ENCODE measurements at regions not wholly inside any gene's neighbourhood (a gene's known extent, or its start where the extent isn't known, plus 50 kb on each side); places are given as distances from the start of the nearest gene placed in this dataset.

- DNase-seq (ENCODE audit: low read depth), result no peak
- TF ChIP-seq CTCF (IDR thresholded peaks at IDR 0.05; ENCODE audit: low read length, missing control alignments), result no peak
- H3K4me3 ChIP-seq (replicated peaks; ENCODE audit: low read depth, low read length), result no peak overlapping the region
Measured at GRCh38 chr2:34419856-34420255, 820.8 kb upstream of the FAM98A start.

- no peak for DNase-seq (ENCODE audit: low read depth)
- no peak overlapping the region for H3K4me3 ChIP-seq (replicated peaks; ENCODE audit: low read depth, low read length)
- TF ChIP-seq CTCF (IDR thresholded peaks at IDR 0.05; ENCODE audit: low read length, missing control alignments), result no peak
Measured at GRCh38 chr2:34416856-34417255, 817.8 kb upstream of the FAM98A start.

GRCh38 chr2:34414856-34415255 is 815.8 kb upstream of the FAM98A start:
- no peak for TF ChIP-seq CTCF (IDR thresholded peaks at IDR 0.05; ENCODE audit: low read length, missing control alignments)
- no peak for DNase-seq (ENCODE audit: low read depth)
- H3K4me3 ChIP-seq (replicated peaks; ENCODE audit: low read depth, low read length), result no peak overlapping the region

- H3K4me3 ChIP-seq (replicated peaks; ENCODE audit: low read depth, low read length), result no peak overlapping the region
- DNase-seq (ENCODE audit: low read depth), result no peak
- TF ChIP-seq CTCF (IDR thresholded peaks at IDR 0.05; ENCODE audit: low read length, missing control alignments), result no peak
Measured at GRCh38 chr2:34408100-34408499, 809.0 kb upstream of the FAM98A start.

- no peak for TF ChIP-seq CTCF (IDR thresholded peaks at IDR 0.05; ENCODE audit: low read length, missing control alignments)
- H3K4me3 ChIP-seq (replicated peaks; ENCODE audit: low read depth, low read length), result no peak overlapping the region
- DNase-seq (ENCODE audit: low read depth), result no peak
Measured at GRCh38 chr2:34403512-34403911, 804.4 kb upstream of the FAM98A start.

GRCh38 chr2:34402376-34402775 is 803.3 kb upstream of the FAM98A start:
- DNase-seq (ENCODE audit: low read depth), result no peak
- no peak for TF ChIP-seq CTCF (IDR thresholded peaks at IDR 0.05; ENCODE audit: low read length, missing control alignments)
- no peak overlapping the region for H3K4me3 ChIP-seq (replicated peaks; ENCODE audit: low read depth, low read length)

- H3K4me3 ChIP-seq (replicated peaks; ENCODE audit: low read depth, low read length), result no peak overlapping the region
- TF ChIP-seq CTCF (IDR thresholded peaks at IDR 0.05; ENCODE audit: low read length, missing control alignments), result no peak
- no peak for DNase-seq (ENCODE audit: low read depth)
Measured at GRCh38 chr2:34401186-34401585, 802.1 kb upstream of the FAM98A start.
